ENCODE measurements at regions not wholly inside any gene's neighbourhood (a gene's known extent, or its start where the extent isn't known, plus 50 kb on each side); places are given as distances from the start of the nearest gene placed in this dataset.
"Not testable (repeated sequence)": the region's sequence is repeated elsewhere in the genome, so short reads cannot be mapped to it uniquely, and the experiment has no call there.

- Mint-ChIP-seq H3K9me3 (peaks cover 9 to 21% of the 10 kb centered on the region in 2 donors), H3K36me3 (no peaks in the 10 kb centered on the region), H3K4me3 (no peak overlapping the region), H3K4me1 (no peaks in the 10 kb centered on the region), H3K27me3 (no peaks in the 10 kb centered on the region), H3K27ac (no peak overlapping the region)
- ATAC-seq (replicated peaks), result no peak
- DNase-seq, result no peak
These were observed 246.3 kb upstream of the LRRTM4 start for GRCh38 chr2:77768508-77768907.

DNA sequence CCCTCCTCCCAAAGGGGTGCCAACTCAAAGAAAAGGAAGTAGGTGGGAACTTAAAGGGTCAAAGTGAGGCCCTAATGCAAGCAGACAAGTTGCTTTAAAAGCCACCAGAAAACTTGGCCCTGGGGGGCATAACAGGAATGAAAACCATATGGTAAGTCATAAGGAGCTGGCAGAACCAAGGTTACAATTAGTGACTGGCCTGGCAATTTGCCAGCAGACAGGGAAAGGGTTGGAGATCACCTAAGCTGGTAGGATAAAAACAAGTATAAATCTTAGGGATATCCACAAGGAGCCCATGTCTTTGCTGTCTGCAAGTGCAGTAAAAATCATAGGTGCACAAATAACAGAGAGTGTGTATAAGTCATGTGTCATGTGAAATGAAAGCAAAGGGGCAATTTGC is 256.7 kb upstream of the LRRTM4 start:
- Mint-ChIP-seq H3K4me1 (no peaks in the 10 kb centered on the region), H3K36me3 (no peaks in the 10 kb centered on the region), H3K27ac (no peak overlapping the region), H3K4me3 (no peak overlapping the region), H3K9me3 (peaks cover 19 to 21% of the 10 kb centered on the region in 2 donors), H3K27me3 (no peaks in the 10 kb centered on the region)
- DNase-seq (no peak), ATAC-seq (replicated peaks) (no peak)

GRCh38 chr2:77793500-77793899 is 271.3 kb upstream of the LRRTM4 start:
- H3K27me3 Mint-ChIP-seq; DNase-seq; H3K9me3 Mint-ChIP-seq; H3K36me3 Mint-ChIP-seq; H3K4me3 Mint-ChIP-seq; H3K27ac Mint-ChIP-seq; ATAC-seq (replicated peaks); H3K4me1 Mint-ChIP-seq: not testable (repeated sequence)

DNA sequence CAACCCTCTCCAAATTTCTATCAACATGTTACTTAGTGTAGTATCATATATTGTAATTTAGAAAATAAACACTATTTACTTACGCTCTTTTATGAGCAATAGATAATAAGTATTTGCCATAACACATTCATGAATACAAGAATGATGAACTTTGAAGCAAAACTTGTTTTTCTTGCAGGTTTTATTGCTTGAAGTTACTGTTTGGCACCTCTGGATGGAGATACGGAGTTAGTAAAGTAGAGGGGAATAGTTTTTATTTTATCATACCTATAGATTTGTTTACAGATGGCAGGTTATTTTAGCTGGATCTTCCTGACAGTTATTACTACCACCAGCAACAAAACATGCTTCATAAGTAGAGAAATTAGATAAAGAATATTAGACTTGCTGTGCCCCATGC is 274.2 kb upstream of the LRRTM4 start:
- no peak overlapping the region for H3K4me3 Mint-ChIP-seq
- H3K27ac Mint-ChIP-seq, result no peak overlapping the region
- H3K4me1 Mint-ChIP-seq, result no peaks in the 10 kb centered on the region
- ATAC-seq (replicated peaks) (no peak), DNase-seq (no peak)
- peaks cover 0 to 4% of the 10 kb centered on the region in 2 donors for H3K9me3 Mint-ChIP-seq
- no peaks in the 10 kb centered on the region for H3K27me3 Mint-ChIP-seq
- no peaks in the 10 kb centered on the region for H3K36me3 Mint-ChIP-seq

- Mint-ChIP-seq H3K27me3 (no peaks in the 10 kb centered on the region), H3K4me3 (no peak overlapping the region), H3K9me3 (peaks cover 0 to 4% of the 10 kb centered on the region in 2 donors), H3K4me1 (no peaks in the 10 kb centered on the region), H3K36me3 (no peaks in the 10 kb centered on the region), H3K27ac (no peak overlapping the region)
- no peak for ATAC-seq (replicated peaks)
- DNase-seq, result no peak
These were observed 274.9 kb upstream of the LRRTM4 start for GRCh38 chr2:77797088-77797487.

- Mint-ChIP-seq H3K4me1 (no peaks in the 10 kb centered on the region), H3K27ac (no peak overlapping the region), H3K4me3 (no peak overlapping the region), H3K9me3 (peaks cover 0 to 6% of the 10 kb centered on the region in 2 donors), H3K36me3 (no peaks in the 10 kb centered on the region), H3K27me3 (no peaks in the 10 kb centered on the region)
- ATAC-seq (replicated peaks), result no peak
- DNase-seq, result no peak
These were observed 278.2 kb upstream of the LRRTM4 start for GRCh38 chr2:77800410-77800809.

- H3K4me1 Mint-ChIP-seq, result no peaks in the 10 kb centered on the region
- H3K36me3 Mint-ChIP-seq, result no peaks in the 10 kb centered on the region
- ATAC-seq (replicated peaks) (no peak), DNase-seq (no peak)
- no peak overlapping the region for H3K4me3 Mint-ChIP-seq
- H3K27me3 Mint-ChIP-seq, result no peaks in the 10 kb centered on the region
- peaks cover 10 to 13% of the 10 kb centered on the region in 2 donors for H3K9me3 Mint-ChIP-seq
- H3K27ac Mint-ChIP-seq, result no peak overlapping the region
These were observed 285.5 kb upstream of the LRRTM4 start for GRCh38 chr2:77807531-77808215.

DNA sequence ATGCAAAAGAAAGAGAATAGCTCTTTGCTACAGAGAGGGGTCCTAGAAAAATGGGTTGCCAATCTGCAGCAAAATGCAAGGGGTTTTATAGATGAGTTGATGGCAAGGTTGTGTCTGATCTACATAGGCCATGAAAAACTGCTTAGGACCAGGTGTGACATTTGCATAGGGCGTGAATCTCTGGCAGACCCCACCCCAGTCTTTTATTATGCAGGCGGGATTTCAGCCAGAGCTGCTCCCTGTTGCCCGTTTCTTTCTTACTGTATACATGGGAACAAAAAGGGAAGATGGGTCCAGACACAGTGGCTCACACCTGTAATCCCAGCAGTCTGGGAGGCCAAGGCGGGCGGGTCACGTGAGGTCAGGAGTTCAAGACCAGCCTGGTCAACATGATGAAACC is 286.4 kb upstream of the LRRTM4 start:
- Mint-ChIP-seq H3K4me3 (no peak overlapping the region), H3K27me3 (no peaks in the 10 kb centered on the region), H3K4me1 (no peaks in the 10 kb centered on the region), H3K27ac (no peak overlapping the region), H3K36me3 (no peaks in the 10 kb centered on the region), H3K9me3 (peaks cover 10 to 13% of the 10 kb centered on the region in 2 donors)
- DNase-seq (no peak), ATAC-seq (replicated peaks) (no peak)

GRCh38 chr2:77813599-77813998 is 291.4 kb upstream of the LRRTM4 start:
- ATAC-seq (replicated peaks) (no peak), DNase-seq (no peak)
- Mint-ChIP-seq H3K27me3 (no peaks in the 10 kb centered on the region), H3K27ac (no peak overlapping the region), H3K9me3 (peaks cover 7 to 8% of the 10 kb centered on the region in 2 donors), H3K36me3 (no peaks in the 10 kb centered on the region), H3K4me3 (no peak overlapping the region), H3K4me1 (no peaks in the 10 kb centered on the region)

DNA sequence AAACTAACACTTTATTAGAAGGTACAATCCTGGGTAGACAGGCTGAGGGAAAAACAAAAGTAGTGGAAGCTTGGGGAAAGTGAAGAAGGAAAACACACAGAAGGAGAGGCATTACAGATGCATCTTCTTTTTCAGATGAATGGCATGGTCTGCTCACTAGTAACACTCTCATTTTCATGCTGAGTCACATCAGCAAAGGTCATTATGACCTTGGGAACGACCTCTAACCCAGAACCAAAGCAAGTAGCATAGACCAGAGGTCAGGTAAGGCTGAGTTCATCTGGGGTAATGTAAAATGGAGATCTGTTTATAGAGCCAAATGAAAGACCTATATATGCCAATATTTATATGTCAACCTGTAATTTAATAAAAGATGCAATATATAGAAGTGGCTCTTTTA is 294.4 kb upstream of the LRRTM4 start:
- H3K27ac Mint-ChIP-seq, result no peak overlapping the region
- no peak overlapping the region for H3K4me3 Mint-ChIP-seq
- no peak for DNase-seq
- H3K4me1 Mint-ChIP-seq, result no peaks in the 10 kb centered on the region
- peaks cover 7 to 10% of the 10 kb centered on the region in 2 donors for H3K9me3 Mint-ChIP-seq
- H3K27me3 Mint-ChIP-seq, result no peaks in the 10 kb centered on the region
- no peak for ATAC-seq (replicated peaks)
- H3K36me3 Mint-ChIP-seq, result no peaks in the 10 kb centered on the region

DNA sequence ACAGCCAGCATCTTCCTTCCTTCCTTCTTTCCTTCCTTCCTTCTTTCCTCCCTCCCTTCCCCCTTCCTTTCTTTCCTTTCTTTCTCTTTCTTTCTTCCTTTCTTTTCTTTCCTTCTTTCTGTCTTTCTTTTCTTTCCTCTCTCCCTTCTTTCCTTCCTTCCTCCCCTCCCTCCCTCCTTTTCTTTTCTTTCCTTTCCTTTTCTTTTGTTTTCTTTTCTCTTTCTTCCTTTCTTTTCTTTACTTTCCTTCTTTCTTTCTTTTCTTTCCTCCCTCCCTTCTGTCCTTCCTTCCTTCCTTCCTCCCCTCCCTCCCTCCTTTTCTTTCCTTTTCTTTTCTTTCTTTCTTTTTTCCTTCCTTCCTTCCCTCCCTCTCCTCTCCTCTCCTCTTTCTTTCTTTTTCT is 296.0 kb upstream of the LRRTM4 start:
- no peak for DNase-seq
- Mint-ChIP-seq H3K36me3 (no peaks in the 10 kb centered on the region), H3K4me3 (no peak overlapping the region), H3K9me3 (peaks cover 7% of the 10 kb centered on the region in 2 donors), H3K27ac (no peak overlapping the region), H3K4me1 (no peaks in the 10 kb centered on the region), H3K27me3 (no peaks in the 10 kb centered on the region)
- no peak for ATAC-seq (replicated peaks)

- Mint-ChIP-seq H3K27me3 (no peaks in the 10 kb centered on the region), H3K9me3 (peaks cover 12 to 14% of the 10 kb centered on the region in 2 donors), H3K4me1 (no peaks in the 10 kb centered on the region), H3K36me3 (no peaks in the 10 kb centered on the region), H3K4me3 (no peak overlapping the region), H3K27ac (no peak overlapping the region)
- ATAC-seq (replicated peaks) (no peak), DNase-seq (no peak)
These were observed 300.9 kb upstream of the LRRTM4 start for GRCh38 chr2:77823028-77823427.

DNA sequence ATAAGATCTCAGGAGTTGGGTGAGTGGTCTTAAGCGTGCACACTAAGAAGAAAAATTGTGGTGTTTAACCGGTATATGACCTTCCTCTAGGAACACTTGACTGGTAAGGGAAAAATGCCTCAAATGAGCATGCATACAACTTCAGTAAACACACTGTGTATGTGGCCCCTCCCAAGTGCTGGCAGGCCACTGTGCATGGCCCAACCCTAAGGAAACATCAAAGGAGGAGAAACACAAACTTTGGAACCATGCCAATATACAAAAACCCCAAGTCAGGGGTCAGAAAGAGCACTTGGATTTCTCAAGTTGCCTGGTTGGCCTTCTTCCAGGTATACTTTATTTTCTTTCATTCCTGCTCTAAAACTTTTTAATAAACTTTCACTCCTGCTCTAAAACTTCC is 308.9 kb upstream of the LRRTM4 start:
- Mint-ChIP-seq H3K27ac (no peak overlapping the region), H3K4me3 (no peak overlapping the region), H3K36me3 (no peaks in the 10 kb centered on the region), H3K27me3 (no peaks in the 10 kb centered on the region), H3K4me1 (no peaks in the 10 kb centered on the region), H3K9me3 (peaks cover 12 to 20% of the 10 kb centered on the region in 2 donors)
- ATAC-seq (replicated peaks), result no peak
- DNase-seq, result no peak

DNA sequence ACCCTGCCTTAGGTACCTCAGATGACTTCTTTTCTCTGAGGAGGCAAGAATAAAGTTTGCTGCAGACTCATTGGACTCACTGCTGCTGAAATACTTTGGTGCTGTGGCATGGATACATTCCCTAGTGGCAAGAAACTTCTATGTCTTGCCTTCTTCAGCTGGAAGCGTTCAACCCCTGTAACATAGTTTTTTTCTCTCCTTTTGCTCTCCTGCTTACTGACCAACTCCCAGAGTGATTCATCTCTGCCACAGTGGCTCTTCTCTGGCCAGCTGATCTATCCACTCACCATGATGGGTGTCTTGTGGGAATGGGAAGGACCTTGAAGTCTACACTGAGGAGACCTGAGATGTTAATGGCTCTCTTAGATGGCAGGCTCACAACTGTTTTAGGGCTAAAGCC is 309.3 kb upstream of the LRRTM4 start:
- Mint-ChIP-seq H3K4me3 (no peak overlapping the region), H3K36me3 (no peaks in the 10 kb centered on the region), H3K27me3 (no peaks in the 10 kb centered on the region), H3K27ac (no peak overlapping the region), H3K9me3 (peaks cover 13 to 24% of the 10 kb centered on the region in 2 donors), H3K4me1 (no peaks in the 10 kb centered on the region)
- DNase-seq, result no peak
- ATAC-seq (replicated peaks), result no peak

DNA sequence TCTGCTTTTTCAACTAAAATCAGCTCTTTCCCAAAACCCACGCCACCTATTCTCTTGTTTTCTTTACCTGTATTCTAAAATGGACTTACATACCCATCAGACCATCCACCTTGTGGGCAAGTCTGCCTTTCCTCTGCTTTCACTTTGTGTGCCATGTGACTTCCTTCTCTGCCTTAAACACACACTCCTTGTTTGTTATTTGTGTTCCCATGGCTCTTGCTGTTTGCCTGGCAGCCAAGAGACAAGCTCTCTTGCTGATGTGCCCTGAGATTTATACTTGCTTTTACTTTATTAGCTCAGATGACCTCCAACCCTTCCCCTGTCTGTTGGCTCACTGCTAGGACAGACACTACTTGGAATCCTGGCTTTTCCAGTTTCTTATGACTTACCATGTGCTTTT is 309.7 kb upstream of the LRRTM4 start:
- no peak overlapping the region for H3K27ac Mint-ChIP-seq
- ATAC-seq (replicated peaks) (no peak), DNase-seq (no peak)
- H3K27me3 Mint-ChIP-seq, result no peaks in the 10 kb centered on the region
- no peaks in the 10 kb centered on the region for H3K36me3 Mint-ChIP-seq
- no peaks in the 10 kb centered on the region for H3K4me1 Mint-ChIP-seq
- H3K9me3 Mint-ChIP-seq, result peaks cover 14 to 26% of the 10 kb centered on the region in 2 donors
- no peak overlapping the region for H3K4me3 Mint-ChIP-seq

Data from stimulated activated naive B cell treated with anti-CD40 and anti-IgM and Interleukin-4, amounts not matched to agents 10 μg/mL and 1 μg/mL and 100 μg/mL, for 72 hours (primary cell).